Activated CD8-positive, alpha-beta memory T cell treated with anti-CD3 and anti-CD28 coated beads, Interleukin-2, amount 50 U/mL, for 48 hours (primary cell): ENCODE measurements at regions not wholly inside any gene's neighbourhood (a gene's known extent, or its start where the extent isn't known, plus 50 kb on each side); places are given as distances from the start of the nearest gene placed in this dataset.

Source experiments
- DNase-seq: peaks from one replicate; pipeline ENCODE4 v3.0.0-alpha.2; 2020

GRCh38 chr10:113259576-113260226 is 293.2 kb upstream of the HABP2 start:
- DNase-seq: no peak

GRCh38 chr10:113261161-113261560 is 291.7 kb upstream of the HABP2 start:
- no peak for DNase-seq

- DNase-seq: no peak
Measured at GRCh38 chr10:113261611-113262091, 291.2 kb upstream of the HABP2 start.

- no peak for DNase-seq
Measured at GRCh38 chr10:113263056-113263455, 289.8 kb upstream of the HABP2 start.

- no peak for DNase-seq
Measured at GRCh38 chr10:113264333-113265131, 288.3 kb upstream of the HABP2 start.

GRCh38 chr10:113266147-113266546 is 286.7 kb upstream of the HABP2 start:
- DNase-seq: no peak

GRCh38 chr10:113267619-113268562 is 285.0 kb upstream of the HABP2 start:
- DNase-seq: no peak

- no peak for DNase-seq
Measured at GRCh38 chr10:113269333-113269732, 283.5 kb upstream of the HABP2 start.

GRCh38 chr10:113272511-113272910 is 280.3 kb upstream of the HABP2 start:
- DNase-seq: no peak

- no peak for DNase-seq
Measured at GRCh38 chr10:113273181-113274163, 279.4 kb upstream of the HABP2 start.

GRCh38 chr10:113274176-113274829 is 278.6 kb upstream of the HABP2 start:
- no peak for DNase-seq

- DNase-seq: no peak
Measured at GRCh38 chr10:113278221-113278620, 274.6 kb upstream of the HABP2 start.

- no peak for DNase-seq
Measured at GRCh38 chr10:113278664-113279063, 274.2 kb upstream of the HABP2 start.

GRCh38 chr10:113279262-113279661 is 273.6 kb upstream of the HABP2 start:
- DNase-seq: no peak

- DNase-seq: no peak
Measured at GRCh38 chr10:113282564-113282963, 270.3 kb upstream of the HABP2 start.

- no peak for DNase-seq
Measured at GRCh38 chr10:113283189-113283588, 269.7 kb upstream of the HABP2 start.

- no peak for DNase-seq
Measured at GRCh38 chr10:113284635-113285034, 268.2 kb upstream of the HABP2 start.

GRCh38 chr10:113285305-113285704 is 267.5 kb upstream of the HABP2 start:
- DNase-seq: no peak

- no peak for DNase-seq
Measured at GRCh38 chr10:113287592-113287991, 265.3 kb upstream of the HABP2 start.

GRCh38 chr10:113290137-113290536 is 262.7 kb upstream of the HABP2 start:
- DNase-seq: no peak

GRCh38 chr10:113291413-113291812 is 261.4 kb upstream of the HABP2 start:
- no peak for DNase-seq
